NCI-H345 treated with DMSO at 0.1 percent for 48 hours (cell line): ENCODE measurements at regions not wholly inside any gene's neighbourhood (a gene's known extent, or its start where the extent isn't known, plus 50 kb on each side); places are given as distances from the start of the nearest gene placed in this dataset.

Experiments used
- DNase-seq: peaks from one replicate; lab custom pipeline; 2025; ENCODE audit not compliant: unreplicated experiment; lab: John Stamatoyannopoulos, UW

DNA sequence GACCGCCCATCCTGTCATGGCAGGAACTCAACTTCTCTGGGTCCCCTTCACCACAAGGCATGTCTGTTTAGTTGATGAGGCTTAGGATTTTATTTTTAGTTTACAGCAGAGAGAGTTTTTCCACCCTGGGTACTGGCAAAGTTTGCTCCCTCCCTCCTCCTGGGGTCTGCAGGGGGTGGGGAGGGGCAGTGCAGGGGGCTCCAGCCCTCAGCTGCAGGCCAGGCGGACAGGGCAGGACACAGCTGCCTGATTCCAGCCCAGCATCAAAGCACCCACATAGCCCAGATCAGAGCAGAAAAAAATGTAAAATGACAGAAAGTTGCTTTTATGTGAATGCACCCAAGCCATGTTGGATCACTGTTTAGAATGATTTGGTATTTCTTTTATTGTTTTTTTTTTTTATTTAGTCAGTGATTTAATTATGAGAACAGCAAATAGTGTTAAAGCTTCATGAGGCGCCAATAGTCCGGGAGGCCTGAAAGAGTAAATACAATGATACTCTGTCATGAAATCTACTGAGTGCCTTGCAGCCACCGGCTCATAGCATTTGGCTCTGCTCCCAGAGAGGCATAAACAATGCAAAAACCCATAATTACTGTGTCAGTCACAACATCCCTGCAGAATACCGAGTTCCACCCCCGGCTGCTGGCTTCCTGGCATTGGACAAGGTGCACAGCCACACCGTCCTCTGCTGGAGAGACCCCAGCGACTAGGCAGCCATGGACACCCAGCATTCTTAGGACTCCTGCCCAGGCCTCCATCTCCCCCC, 923.5 kb downstream of the UQCRFS1 start:
- peak; percentile 98 for DNase-seq

DNA sequence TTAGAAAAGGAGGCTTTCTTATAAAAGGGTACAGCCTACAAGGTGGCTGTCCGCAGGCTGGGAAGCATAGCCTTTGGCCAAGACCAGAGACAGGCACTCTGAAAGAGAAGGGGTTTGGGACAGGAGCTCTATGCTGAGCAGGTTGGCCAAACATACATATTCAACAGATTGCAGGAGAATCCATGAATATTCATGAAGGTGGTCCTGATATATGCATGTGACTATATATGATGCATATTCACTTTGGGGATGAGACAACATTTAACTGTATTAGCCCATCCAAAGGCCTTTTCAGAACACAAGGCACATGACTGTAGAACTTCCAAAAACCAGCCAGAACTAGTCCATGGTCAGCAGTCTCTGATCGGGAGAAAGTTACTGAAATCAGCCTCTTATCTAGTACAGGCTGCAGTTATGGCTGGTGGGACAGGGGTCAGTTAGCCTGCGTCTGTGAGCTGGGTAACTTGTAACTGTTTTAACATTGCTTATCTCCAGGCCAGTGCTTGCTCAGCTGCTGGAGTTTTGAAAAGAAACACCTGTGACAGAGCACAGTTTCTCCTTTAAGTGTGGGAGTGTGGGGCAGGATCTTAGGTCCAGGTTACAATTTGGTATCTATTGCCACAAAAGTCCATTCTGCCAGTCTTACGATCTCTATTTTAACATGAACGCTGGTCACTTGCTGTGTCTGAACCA, 924.2 kb downstream of the UQCRFS1 start:
- no peak for DNase-seq

DNA sequence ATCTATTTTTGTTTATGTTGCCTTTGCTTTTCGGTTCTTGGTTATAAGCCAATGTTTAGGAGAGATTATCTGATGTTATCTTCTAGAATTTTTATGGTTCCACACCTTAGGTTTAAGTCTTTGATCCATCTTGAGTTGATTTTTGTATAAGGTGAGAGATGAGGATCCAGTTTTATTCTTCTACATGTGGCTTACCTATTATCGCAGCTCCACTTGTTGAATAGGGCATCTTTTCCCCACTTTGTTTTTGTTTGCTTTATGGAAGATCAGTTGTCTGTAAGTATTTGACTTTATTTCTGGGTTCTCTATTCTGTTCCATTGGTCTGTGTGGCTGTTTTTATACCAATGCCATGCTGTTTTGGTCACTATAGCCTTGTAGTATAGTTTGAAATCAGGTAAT, 927.0 kb downstream of the UQCRFS1 start:
- DNase-seq: no peak

DNA sequence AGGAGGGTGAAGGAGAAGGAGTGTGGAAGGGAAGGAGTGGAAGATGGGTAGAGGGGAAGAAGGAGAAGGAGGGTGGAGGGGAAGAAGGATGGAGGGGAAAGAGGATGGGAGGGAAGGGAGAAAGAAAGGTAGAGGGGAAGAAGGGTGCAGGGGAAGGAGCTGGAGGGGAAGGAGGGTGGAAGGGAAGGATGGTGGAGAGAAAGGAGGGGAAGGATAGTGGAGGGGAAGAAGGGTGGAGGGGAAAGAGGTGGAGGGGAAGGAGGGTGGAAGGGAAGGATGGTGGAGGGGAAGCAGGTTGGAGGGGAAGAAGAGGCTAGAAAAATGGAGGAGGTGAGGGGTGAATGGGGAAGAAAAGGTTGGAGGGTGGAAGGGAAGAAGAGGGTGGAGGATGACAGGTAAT, 927.9 kb downstream of the UQCRFS1 start:
- DNase-seq: no peak

DNA sequence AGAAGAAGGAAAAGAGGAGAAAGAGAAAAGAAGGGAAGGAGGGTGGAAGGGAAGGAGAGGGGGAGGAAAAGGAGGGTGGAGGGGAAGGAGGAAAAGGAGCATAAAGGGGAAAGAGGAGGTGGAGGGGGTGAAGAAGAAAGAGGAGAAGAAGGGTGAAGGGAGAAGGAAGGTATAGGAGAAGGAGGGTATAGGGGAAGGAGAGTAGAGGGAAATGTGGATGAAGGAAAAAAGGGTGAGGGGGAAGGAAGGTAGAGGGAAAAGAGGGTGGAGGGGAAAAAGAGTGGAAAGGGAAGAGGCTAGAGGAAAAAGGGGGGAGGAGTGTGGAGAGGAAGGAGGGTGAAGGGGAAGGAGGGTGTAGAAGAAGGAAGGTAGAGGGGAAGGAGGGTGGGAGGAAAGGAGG, 928.6 kb downstream of the UQCRFS1 start:
- no peak for DNase-seq

DNA sequence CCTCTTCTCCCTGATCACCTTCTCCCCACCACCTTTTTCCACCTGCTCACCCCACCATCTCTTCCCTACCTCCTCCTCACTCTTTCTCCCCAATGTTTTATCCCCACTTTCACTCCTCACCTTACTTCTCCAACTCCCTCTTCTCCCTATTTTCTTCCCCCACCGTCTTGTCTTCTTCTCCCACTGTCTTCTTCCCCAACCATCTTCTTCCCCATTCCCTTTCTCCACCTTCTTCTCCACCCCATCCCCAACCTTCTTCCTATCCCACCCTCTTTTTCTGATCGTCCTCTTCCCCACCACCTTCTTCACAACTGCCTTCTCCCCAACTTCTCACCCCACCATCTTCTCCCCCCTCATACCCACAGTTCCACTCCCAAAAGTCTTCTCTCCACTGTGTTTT, 929.4 kb downstream of the UQCRFS1 start:
- DNase-seq: no peak

DNA sequence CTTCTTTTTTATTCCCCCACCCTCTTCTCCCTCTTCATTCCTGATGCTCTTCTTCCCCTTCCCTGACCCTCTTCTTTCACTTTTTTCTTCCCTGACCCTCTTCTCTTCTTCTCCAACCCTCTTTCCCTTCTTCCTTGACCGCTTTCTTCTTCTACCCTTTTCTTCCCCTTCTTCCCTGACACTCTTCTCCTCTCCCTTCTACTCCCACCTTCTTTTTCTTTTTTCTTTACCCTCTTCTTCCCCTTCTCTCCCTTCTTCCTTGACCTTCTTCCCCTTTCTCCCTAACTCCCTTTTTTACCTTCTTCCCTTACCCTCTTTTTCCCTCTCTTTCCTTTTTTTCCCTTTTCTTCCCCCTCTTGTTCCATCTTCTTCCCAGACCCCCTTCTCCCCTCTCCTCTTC, 931.3 kb downstream of the UQCRFS1 start:
- no peak for DNase-seq

DNA sequence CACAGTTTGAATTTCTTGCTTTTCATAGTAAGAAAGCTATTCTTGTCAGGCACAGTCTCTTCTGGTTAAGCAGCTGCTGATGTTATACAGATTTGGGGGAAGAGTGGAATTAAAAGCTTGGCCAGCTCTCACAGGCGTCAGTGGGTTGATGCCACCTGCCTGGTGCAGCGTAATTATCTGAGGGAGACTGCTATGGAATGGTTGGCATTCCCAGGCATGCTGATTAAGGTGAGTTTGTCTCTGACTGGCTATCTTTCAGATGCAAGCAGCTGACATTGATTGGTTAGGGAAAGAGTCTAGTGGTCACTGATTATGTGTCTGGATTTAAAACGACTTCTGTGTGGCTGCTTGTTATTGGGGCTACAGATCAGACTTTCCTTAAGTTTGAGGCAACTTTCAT, 948.4 kb downstream of the UQCRFS1 start:
- no peak for DNase-seq

DNA sequence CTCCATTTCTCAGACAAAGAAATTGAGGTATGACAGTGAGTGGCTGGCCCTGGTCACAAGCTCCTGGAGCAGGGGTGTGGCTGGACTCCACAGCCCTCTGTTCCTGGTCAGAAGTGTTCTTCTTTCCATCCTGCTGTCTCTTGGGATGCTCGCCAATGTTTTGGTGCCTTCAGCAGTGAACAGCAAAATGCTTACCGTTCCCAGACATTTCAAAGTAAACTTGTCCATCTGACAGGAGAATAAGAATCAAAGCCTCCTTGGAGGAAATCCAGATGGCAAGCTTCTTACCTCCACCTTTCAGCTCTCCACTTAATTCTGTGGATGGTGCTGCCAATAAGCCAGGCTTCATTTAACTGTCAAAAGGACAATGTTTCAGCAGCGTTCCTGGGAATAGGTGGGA, 954.1 kb downstream of the UQCRFS1 start:
- no peak for DNase-seq

DNA sequence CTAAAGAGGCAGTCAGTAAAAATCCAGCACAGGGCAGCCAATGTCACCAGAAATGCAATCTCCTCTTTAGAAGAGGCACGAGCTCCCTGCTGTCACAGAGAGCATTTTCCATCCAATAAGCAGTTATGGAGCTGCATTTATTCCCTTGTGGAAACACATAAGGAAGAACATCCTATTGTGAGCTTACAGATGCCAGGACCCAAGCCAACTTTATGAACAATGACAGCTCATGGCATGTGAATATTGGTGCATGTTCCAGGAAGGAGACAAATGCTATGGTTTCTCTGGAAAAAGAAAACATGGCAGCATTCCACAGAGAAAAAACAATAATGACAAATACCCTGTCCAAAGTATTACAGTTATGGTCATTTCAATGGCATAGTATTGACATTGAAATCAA, 955.6 kb downstream of the UQCRFS1 start:
- peak; percentile 7 for DNase-seq

DNA sequence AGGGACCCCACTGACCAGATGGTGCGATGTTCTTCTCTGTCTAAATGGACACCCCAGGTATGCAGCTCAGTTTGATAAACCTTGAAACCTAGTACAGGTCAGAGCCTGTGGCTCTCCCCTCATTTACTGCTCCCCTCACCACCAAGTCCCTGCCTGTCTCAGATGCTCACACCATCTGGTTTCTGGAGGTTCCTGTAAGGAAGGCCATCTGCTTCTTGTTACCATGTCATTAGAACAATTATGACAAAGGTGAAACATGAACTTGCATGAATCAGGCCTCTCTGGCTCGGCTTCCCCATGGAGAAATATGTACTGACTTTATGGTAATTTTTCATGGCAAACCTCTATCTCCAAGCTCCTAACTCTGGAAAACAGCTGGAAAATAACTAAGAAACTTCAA, 965.7 kb downstream of the UQCRFS1 start:
- no peak for DNase-seq

DNA sequence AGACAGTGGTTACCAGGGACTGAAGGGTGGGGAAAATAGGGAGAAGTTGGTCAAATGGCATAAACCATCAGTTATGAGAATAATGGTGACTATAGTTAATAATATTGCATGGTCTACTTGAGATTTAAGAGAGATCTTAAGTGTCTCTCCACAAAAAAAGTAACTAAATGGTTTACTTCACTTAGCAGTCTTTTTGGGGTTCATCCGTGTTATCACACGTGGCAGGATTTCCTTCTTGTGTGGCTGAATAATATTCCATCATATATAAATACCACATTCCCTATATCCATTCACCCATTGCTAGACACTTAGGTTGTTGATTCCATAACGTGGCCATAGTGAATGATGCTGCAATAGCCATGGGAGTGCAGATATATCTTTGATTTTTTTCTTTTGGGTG, 967.0 kb downstream of the UQCRFS1 start:
- DNase-seq: no peak

DNA sequence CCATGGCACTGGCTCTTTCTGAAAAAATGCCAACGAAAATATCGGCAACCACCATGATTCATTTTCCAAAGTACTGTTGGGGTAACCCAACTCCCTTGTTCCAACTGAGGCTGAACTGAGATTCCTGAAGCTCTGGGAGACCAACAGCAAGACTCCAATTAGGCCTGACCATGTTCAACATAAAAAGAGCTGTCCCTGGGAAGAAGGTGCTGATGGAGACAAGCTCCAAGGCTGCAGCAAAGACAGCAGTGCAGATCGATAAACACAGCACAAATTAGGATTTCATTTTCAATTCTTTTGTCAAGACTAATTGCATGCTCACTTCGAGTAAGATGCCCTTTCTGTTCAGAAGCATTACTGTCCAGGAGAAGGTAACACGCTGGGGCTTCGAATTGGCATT, 968.0 kb downstream of the UQCRFS1 start:
- DNase-seq: no peak

DNA sequence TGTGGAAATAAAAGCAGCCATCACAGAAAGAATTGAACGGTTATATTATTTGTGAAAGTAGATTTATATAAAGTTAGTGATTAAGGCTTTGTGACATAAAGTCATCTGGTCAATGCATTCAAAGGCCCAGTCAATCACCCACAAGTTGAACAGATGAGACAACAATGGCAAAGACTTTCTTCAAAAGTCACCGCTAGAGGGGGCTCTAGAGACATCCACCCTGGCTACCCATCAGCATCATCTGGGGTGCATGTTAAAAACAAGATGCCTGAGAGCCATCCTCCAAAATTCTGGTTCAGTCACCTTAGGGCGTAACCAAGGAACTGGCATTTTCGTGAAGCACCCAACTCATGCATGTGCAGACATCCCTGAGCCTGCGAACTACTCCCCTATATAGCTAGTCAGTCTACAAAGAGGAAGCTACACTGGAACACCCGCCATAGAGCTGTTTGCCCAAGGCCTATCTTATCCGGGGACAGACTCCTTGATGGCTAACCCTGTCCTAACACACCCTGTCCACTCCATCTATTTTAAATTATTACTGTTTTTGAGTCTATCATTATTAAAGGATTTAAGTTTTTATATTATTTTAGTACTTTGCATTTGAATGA, 970.5 kb downstream of the UQCRFS1 start:
- peak; percentile 52 for DNase-seq

DNA sequence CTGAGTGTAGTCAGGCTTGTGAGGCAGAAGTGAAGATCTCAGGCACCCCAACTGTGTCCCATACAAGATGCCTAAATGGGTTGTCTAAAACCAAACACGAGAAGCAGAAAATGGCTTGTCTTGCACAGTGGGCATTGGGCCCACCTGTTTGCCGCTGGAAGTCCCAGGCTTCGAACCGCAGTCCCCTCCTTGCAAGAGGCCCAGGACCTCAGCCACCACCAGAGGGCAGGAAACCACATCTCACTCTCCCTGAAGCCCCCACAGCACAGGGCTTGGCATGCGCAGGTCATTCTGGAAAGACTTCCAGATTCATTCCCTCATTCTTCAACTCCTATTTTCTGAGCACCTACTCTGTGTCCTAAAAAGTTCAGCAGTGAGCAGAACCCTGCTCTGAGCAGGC, 973.7 kb downstream of the UQCRFS1 start:
- no peak for DNase-seq

DNA sequence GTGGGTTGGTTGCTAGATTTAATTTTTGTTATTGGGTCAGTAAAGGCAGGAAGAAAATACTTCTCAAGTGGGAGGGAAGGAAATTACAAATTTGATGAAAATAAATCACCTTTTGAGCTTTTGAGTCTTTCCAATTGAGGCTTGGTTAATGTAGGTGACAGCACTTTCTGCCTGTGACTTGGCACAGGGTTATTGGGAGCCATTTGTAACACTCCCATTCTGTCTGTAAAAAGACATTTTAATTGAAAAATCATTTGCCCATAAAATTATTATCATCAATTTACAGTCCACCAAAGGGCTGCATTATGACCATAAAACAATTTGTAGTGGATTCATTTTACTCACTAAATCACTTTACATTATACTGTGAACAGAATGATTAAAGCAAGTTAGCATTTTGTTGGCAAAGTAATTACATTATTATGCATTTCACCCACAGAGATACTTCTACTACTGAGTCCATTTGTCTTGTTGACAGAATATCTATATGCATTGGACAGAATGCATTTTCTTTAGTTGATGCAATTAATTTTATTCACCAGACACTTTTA, 974.6 kb downstream of the UQCRFS1 start:
- no peak for DNase-seq

DNA sequence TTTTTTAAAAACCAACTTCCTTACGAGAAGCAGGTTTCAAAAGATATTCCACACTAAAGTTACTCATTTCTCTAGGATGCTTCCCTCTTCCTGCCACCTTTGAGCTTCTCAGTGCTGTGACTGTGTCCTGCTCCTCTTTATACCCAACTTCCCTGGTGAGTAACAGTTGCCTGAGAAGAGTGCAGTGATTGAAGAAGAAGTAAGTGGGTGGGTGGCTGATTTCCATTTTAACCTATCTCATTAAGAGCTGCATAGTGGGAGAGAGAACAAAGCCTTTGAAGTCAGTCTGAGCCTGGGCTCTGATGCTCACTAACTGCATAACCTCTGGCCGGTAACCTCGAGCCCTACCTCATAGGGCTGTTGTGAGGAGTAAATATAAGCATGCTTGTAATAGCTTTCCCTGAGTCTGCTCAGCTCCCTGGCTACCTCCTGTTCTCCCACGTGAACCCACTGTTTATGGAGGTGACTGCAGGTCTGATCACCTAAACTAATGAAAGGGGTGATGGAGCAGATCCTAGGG, 977.3 kb downstream of the UQCRFS1 start:
- DNase-seq: no peak

DNA sequence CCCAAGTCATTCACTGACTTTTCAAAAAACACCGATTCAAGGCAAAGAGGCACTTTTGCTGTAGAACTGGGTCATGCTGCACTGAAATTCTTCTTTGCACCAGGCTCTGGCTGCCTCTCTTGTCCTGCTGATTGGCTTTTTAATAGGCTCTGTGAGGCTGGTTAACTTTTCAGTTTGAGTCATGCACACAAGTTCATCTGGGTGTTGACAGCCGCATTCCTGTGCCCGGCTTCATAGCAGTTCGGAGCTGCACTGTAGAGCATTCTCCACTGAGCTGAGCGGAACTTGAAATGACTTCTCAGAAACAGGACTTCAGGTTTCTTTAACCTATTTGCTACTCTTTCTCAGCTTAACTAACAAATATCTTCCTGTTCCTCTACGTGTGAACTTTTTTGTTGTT, 978.3 kb downstream of the UQCRFS1 start:
- no peak for DNase-seq

DNA sequence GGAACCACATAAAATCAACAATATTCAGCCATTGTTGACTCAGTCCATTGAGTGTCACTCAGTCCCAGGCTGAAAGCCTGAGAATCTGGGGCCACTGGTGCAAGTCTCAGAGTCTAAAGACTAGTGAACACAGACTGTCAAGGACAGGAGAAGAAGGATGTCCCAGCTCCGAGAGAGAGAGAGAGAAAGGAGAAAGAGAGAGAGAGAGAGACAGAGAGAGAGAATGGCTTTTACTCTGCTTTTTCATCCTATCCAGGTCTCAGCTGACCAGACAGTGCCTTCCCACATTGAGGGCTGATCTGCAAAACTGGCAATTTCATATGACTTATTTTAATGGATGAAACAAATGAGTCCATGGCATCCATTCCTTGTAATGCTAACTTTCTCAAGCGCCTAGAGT, 984.1 kb downstream of the UQCRFS1 start:
- DNase-seq: no peak

DNA sequence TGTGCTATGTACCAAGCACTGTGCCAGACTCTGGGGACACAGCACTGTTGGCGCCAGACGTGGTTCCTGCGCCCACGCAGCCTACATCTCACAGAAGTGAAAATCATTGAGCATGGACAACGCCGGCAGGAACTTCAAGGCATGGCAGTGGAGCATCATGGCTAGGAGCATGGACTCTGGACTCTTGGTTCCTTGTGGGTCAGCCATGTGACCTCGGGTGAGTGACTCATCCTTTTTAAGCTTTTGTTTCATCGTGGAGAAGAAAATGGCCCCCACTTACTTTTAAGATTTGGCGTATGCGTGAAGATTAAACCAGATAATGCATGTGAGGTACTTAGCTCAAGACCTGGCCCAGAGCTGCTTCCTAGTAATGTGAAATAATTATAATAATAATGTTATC, 988.5 kb downstream of the UQCRFS1 start:
- no peak for DNase-seq

DNA sequence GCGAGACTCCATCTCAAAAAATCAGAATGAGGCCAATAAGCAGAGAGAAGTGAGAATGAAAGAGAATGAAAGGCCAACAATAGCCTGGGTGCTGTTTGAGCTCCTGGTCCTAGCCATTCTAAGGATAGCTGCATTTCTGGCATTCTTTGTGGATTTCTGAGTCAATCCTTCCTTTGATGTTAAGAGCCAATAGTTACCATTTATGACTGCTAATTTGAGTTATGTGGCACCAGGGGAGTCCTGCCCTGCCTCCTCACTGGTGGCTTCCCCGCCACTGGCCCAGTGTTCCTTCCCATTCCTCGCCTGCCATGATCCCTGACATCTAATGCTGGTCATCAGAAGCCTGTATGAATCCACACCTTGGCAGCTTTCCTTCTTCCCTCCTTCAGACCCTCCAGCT, 991.2 kb downstream of the UQCRFS1 start:
- DNase-seq: no peak

DNA sequence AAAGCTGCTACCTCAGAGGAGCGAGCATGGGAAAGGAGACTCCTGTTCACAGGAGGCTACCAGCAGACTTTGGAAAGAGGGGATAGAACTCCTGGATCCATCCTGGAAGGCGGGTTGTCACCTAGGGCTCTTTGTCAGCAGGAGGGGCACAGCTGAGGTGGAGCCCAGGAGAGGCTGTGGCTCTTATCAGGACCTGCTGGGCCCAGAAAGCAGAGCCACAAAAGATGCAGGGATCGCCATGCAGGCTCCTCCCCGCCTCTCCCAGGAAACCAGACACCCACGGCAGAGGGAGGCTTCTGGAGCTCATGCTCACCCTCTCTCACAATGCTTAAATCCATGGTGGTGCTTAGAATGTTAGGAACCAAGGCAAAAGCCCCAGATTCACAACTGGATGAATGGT, 994.2 kb downstream of the UQCRFS1 start:
- no peak for DNase-seq
